HG03095 (cell line): ENCODE measurements at regions not wholly inside any gene's neighbourhood (a gene's known extent, or its start where the extent isn't known, plus 50 kb on each side); places are given as distances from the start of the nearest gene placed in this dataset.

Source experiments
- ATAC-seq: cut with Tn5 transposase; IDR thresholded peaks from one replicate; pipeline ENCODE4 v1.9.1; 2021; ENCODE audit warnings: moderate library complexity; ENCODE audit not compliant: unreplicated experiment

DNA sequence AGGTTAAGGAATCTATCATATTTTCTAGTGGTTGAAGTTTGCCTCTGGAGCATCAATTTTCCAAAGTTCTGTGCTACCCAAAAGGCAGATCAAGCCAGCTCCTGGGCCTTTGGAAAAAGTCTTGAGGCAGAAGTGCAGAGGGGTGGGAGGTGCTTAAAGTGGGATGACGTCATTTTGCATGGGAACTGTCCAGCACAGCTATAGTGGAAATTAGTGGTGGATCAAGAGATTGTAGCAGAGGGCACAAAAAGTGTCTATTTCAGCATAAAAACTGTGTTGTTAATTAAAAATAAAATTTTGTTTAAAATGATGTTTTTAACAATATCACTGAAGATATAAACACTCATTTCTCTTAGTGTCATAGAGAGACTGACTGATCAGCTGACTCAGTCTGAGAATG is 221.9 kb downstream of the LRRN1 start:
- no peak for ATAC-seq

DNA sequence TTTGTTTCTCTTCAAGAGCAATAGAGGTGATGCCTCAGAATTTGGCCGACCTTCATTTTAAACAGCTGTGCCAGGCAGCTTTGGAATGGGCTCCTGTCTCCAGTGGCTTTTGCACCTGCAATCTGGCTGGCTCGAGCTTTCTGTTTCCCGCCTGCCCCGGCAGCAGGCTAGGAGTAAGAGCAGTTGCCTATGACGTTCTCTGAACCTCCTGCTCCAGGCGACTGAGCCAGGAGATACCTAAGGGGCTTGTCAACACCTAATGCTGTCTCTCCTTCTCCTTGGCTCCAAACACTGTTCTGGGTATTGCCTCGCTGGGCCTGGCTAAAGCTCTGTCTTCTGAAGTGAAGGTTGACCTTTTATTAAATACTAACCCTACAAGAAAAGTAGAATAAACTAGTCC is 229.9 kb downstream of the LRRN1 start:
- ATAC-seq = no peak

DNA sequence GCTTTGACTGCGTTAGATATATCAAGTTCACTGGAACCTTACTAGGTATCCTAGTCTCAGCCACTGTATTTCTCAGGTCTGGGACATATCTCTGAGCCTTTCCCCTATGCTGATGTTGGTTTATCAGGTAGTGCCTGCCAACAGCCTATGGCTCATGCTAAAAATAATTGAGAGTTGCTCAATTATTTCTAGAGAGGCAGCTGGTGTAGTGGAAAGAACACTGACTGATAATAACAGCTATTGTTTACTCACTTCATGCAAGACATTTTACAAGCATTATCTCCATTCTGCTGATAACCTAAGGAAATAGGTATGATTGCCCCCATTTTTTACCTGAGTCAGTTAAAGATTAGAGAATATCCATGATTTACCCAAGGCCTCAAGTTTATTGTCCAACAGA is 231.4 kb downstream of the LRRN1 start:
- ATAC-seq = no peak

DNA sequence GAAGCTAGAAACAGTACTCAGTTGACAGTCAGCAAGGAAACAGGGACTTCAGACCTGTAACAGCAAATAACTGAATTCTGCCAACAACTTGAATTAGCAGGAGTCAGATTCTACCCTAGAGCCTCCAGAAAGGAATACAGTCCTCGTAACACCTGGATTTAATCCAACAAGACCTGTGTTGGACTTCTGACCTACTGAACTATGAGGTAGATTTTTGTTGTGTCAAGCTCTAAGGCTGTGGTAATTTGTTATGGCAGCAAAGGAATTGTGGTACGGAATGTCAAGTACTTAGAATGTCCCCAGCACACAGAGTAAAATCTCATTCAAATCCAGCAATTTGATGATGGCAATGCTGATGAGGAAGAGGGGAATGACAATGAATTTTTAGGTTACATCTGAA is 234.1 kb downstream of the LRRN1 start:
- ATAC-seq = no peak

DNA sequence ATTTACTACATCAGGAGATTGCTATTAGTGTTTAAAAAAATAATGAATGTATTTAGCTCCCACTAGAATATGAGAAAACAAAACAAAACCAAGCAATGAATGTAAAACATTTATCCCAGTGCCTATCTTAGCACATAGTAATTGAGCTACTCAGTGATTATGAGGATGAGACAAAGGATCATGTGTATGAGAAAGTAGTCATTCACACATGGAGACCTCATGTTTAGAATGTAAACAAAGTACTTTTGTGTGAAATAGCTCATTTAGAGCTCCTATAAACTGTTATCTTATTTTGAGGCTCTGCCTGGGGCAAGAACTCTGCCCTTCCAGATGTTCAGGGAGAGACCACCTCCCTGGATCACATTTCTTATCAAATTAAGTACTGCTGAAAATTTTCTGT is 236.8 kb downstream of the LRRN1 start:
- no peak for ATAC-seq

DNA sequence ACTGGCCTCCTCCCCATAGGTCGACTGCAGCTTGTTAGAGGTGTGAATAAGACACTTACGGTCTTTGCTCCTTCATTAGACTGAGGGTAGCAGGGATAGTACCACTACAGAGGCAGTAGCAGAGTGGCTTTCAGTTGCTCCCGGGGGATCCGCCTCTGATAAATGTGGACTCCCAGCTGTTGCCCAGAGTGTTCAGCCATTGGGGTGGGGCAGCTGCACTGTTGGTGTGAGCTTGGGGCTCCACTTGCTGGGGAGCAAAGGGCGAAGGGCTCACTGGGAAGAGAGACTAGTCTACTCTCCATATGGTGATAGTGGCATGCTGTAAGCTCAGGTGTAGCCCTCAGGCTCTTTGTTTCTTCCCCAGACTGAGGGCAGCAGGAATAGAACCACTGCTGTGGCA is 239.1 kb downstream of the LRRN1 start:
- ATAC-seq = no peak

DNA sequence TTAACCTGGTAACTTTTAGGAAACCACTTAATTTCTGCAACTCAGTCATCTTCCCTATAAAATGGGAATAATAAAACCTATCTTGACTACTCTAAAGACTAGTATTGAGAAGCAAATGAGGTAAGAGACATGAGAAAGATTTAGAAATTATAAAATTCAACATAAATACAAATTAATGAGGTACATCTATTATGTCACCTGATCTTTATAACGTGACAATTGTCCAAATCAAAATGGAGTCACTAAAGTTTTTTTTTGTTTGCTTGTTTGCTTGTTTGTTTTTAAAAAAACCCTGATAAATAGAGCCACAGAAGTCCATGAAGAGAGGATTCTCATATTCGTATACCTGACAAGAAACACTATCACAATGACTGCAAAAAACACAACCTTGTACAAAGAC is 242.8 kb downstream of the LRRN1 start:
- no peak for ATAC-seq

DNA sequence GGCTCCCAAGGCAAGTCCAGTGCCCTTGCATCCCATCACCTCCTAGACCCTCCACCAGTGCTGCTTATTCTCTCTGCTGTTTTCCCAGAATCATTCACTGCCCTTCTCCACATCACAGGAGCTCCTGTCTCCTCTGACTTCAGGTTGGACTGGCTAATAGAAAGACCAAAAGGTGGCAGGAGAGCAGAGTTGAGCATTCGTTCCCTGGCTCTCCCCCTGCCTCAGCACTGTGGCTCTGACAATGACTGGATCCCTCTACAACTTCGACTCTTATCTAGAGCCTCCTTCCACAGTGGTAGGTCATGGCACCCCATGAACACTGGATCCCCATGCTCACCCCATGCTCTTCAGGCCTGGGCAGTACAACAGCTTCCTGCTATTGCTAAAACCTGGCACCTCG is 243.6 kb downstream of the LRRN1 start:
- ATAC-seq = no peak

DNA sequence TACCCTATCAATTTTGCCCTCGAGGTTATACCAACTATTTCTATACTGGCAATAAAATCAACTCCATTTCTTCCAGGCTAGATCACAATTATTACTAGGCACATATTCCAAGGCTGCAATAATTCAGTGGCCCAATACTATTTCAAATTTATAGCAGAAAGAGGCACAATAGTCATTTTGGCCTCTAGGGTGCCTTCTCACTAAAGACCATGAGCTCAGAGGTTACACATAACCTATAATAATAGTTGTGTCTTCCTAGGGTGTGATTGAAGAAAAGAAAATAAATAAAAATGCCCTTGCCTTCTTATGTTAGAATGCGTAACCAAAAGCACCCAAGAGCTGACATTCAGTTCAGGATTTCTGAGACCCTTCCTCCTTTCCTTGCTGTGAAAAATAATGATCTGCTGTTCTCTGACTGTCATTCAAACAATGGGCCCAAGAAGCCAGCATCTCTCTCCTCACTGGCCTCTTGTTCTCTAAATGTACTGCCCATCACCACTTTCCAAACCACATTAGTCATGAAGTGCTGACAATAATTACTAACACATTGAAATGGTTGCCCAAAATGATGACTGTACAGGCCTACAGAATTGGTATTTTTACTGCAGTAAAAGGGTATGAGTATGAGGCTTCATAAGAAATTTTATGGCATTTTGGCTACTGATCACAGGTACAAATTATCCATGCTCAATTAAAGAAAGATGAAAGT is 244.8 kb downstream of the LRRN1 start:
- ATAC-seq = no peak

DNA sequence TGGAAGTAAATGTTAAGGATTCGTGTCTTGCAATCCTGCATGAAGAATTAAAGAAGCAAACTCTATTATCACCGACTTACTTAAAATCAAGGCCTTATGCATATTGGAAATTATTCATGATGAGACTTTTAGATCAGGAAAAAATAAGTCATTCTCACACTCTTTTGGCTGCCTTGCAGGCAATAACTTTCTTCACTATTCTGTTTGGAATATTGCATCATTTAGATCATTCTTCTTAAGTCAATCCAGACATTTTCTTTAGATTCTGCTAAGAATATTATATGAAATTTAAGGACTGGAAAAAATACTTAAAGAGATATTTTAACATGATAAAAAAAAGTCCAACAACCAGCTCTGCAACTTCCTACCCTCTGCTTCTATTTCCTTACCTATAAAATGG is 245.4 kb downstream of the LRRN1 start:
- no peak for ATAC-seq

DNA sequence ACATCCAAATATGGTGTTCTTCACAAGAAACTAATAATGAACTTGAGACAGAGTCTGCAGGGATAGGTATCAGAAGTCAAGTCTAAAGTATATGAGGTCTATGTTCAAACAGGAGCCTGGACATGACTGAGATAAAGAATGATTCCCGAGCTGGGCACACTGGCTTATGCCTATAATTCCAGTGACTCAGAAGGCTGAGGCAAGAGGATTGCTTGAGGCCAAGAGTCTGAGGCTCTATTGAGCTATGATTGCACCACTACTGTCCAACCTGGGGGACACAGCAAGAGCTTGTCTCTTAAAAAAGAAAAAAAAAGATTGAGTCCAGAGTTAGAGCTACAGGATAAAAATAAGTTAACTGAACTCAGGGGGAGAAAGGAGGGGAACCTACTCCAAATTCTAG is 246.5 kb downstream of the LRRN1 start:
- ATAC-seq = no peak

DNA sequence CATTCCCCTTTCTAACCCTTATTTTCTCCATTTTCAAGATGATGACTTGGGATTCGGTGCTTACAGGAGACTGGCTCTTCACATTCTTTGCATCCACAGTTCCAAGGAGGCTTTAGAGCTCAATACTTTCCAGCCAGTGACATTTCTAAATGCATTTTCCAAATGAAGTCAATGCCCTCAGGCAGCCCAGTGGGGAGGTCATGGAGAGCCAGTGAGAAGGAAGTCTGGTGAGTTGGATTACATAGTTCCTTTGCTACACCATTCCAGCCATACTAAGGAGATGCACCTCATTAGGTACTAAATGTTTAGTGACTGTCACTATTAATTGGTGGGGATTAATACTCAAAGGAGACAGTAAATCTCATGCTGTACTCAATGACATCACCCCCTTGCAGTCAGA is 248.1 kb downstream of the LRRN1 start:
- no peak for ATAC-seq

DNA sequence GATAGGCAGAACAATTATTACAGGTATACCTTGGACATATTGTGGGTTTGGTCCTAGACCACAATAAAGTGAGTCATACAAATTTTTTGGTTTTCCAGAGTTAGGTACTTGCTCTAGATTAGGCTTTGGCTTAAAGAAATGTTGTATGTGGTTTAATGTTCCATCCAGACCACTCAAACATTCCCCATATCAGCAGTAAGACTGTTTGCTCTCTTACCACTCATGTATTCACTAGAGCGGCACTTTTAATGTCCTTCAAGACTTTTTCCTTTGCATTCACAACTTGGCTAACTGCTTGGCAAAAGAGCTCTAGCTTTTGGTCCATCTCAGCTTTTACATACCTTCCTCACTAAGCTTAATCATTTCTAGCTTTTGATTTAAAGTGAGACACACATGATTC is 250.5 kb upstream of the SETMAR start:
- no peak for ATAC-seq

DNA sequence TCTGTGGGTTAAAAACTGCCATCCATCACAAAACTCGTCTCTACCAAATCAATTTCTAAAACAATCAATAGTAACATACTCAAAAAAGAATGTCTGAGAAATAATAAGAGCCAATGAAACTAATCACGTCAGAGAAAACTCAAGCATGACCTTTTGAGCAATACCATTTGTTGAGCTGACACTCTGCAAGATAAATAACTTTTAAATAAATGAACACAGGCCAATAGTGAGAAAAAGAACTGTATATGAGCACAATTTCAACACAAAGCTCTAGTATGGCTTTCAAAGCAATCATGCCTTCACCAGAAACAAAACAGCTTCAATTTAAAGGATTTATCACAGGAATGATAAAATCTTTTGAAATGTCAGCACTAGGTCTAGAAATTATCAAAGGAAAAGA is 249.2 kb upstream of the SETMAR start:
- ATAC-seq = no peak

DNA sequence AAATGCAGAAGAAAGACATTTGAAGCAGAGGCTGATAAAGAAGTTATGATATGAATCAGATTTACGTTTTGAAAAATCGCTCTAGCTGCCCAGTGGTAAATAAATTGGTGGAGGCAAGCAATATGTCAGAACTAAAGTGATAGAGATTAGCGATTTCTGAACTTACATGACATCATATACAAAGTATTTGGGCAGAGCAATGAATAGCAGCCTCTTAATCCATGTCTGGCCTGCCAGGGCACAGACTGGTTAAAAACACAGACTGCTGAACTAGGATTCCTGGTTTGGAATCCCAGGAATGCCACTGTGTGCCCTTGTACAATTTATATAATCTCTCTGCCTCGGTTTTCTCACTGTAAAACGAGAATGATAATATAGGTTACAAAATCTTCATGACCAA is 243.1 kb upstream of the SETMAR start:
- ATAC-seq = no peak

DNA sequence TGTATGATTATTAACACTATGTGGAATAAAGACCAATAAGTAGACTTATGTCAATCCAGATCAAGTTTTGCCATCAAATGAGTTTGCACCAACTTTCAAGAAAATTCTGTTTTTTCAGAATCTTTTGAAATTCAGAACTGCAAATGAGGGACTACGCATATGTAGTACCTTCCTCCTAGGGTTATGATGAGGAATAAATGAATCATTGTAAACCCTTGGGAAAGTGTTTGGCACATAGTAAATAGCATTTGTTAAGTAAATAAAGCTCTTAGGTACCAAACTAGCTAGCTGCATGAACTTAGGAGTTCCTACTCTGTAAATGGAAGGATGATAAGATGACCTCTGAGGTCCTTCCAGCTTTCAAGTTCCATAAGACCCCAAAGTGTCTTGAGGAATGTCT is 242.6 kb upstream of the SETMAR start:
- ATAC-seq = no peak

DNA sequence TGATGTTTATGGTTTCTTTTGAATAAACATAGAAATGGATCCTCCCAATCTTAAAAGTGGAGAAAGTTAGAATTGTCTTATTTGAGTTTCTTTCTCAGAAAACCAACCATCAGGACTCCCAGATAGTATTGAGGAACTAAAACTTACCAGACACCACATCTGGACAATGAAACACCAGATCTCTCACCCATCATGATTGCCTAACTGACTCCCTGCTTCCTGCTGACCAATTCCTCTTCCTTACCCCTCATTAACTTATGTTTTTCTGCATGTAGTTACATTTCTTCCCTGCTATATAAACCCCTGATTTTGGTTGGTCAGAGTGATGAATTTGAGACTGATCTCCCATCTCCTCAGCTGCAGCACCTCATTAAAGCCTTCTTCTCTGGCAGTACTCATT is 242.0 kb upstream of the SETMAR start:
- ATAC-seq = no peak

DNA sequence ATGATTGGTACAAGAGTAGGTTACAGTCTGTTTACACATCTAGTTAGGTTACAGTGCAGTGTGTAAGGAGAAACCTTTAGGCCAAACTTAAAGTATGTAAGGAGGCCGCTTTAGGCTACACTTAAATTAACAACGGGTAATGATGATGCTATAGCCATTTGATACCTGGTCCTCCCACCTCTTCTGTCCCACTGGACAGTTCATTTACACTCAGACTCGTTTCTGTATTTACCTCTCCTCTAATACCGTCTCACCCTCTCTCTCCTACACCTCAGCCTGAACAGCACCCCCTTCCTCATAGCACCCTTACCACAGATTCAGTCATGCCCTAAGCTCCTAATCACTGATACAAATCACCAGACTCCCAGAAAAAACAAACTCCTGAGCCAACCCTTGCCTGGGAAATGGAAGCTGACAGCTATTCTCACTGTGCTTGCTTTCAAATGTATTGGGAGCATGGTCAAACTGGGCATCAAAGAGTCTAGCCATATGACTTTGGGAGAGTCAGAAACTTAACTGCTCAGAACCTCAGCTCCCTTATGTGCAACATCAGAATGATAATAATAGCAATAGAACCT is 241.3 kb upstream of the SETMAR start:
- ATAC-seq = no peak

DNA sequence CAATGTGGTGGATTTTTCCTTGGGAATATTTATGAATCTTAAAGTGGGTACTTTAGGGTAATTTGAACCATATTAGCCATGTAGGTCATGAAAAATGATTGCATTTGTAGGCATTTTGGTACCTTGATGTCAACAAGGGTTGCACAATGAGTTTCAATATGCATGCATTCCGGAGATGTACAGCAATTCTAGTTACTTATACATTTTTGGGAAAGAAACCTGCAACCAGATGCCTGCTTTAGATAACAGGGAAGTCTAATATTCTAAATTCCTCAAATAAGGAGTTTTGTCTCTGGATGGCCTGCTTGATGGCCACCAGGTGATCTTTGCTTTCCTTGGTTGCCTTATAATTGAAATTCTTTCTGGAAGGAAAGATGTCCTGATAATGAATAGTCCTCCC is 240.5 kb upstream of the SETMAR start:
- no peak for ATAC-seq

DNA sequence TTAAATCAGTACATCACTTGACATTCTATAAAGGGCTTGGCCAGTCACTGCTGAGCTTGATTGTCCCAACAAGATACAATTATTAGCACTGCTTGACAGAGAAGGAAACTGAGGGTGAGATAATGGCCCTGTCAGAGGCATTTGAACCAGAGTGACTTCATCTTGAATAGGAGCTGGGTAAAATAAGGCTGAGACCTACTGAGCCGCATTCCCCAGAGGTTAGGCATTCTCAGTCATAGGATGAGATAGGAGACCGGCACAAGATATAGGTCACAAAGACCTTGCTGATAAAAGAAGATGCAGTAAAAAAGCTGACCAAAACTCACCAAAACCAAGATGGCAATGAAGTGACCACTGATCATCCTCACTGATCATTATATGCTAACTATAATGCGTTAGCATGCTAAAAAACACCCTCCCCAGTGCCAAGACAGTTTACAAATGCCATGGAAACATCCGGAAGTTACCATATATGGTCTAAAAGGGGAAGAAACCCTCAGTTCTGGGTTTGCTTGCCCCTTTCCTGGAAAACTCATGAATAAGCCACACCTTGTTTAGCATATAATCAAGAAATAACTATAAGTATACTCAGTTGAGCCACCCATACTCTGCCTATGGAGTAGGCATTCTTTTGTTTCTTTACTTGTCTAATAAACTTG is 239.1 kb upstream of the SETMAR start:
- ATAC-seq = no peak

DNA sequence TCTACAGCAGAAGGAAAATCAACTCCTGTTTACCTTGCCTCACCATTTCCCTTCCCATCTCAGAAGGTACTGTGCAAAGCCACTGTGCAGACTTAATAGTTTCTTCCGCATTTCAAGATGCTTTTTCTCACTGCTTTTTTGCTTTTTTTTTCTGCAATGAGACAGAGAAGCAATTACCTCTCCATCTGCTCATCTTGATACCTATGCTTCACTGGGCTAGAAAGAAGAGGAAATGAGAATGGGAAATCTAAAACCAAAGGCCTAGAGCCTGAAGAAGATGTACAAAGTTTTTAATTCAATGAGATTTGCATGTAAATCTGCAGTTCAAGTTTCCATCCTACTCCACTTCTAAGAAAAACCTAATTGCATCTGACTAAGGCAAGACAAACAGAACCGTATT is 238.1 kb upstream of the SETMAR start:
- ATAC-seq = peak; percentile 70

DNA sequence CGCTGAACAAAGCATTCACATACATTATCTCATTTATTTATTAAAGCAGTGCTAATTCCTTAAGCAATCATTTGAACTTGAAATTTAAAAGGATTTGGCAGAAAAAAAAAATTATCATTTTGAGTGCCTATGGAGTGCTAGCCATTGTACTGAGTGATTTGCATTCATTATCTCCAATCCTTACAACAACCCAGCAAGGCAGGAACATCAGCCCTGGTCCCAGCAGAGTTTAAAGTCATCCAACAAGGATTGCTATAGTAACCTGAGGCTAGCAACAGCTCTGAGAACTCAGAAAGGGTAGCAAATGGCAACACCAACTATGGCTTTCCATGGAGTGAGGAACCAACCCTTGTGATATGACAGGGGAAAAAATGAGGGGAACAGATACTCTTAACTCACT is 237.6 kb upstream of the SETMAR start:
- ATAC-seq = no peak

DNA sequence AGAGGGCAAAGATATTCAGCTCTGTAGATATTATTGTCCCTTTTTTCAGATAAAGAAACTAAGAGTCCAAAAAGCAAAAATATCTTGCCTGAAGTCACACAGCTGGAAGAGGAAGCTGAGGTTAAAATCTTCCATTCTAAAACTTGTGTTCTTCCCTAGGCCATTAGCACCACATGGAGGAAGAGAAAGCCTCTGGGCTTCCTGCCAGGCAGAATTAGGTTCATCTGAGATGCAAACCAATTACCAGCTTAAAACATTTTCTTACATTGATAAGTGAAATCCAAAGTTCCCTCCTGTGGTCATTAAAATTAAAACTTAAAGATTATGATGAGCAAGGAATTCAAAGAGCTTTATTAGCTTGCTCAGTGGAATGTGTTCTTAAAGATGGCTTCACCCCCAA is 235.3 kb upstream of the SETMAR start:
- ATAC-seq = no peak
